ENCODE measurements at regions not wholly inside any gene's neighbourhood (a gene's known extent, or its start where the extent isn't known, plus 50 kb on each side); places are given as distances from the start of the nearest gene placed in this dataset.

GRCh38 chr16:49054606-49055005 is 227.0 kb downstream of the CBLN1 start:
- no peak for TF ChIP-seq POLR2A (IDR thresholded peaks at IDR 0.05; ENCODE audit: low read depth, low read length)
- no peak for TF ChIP-seq TAF1 (IDR thresholded peaks at IDR 0.05; ENCODE audit: borderline replicate concordance, low read depth, low read length)
- no peak for TF ChIP-seq POLR2AphosphoS5 (IDR thresholded peaks at IDR 0.05; ENCODE audit: low read depth, low read length)

All from GM12892 (cell line).